PC-9 (cell line): ENCODE measurements at regions not wholly inside any gene's neighbourhood (a gene's known extent, or its start where the extent isn't known, plus 50 kb on each side); places are given as distances from the start of the nearest gene placed in this dataset.

Experiments used
- BruUV-seq: library from RNA; stranded (reverse); fragments of 400-500 nt; replicated peaks from 2 replicates; lab custom pipeline; 2021; lab: Mats Ljungman, UMichigan
- CTCF ChIA-PET: fragments of 300-600 bp; sonication (Branson Sonifier 250); formaldehyde crosslinking; loops from one replicate; lab custom pipeline; 2022; ENCODE audit warnings: antibody characterized with exemption; lab: Charles Lee
- POLR2A ChIA-PET: fragments of 300-600 bp; sonication (Branson Sonifier 250); formaldehyde crosslinking; loops from one replicate; lab custom pipeline; 2022; ENCODE audit warnings: antibody characterized with exemption; ENCODE audit not compliant: unreplicated experiment; lab: Charles Lee
- DNase-seq, 2 experiments: peaks; one replicate each; pipeline versions ENCODE4 v3.0.0 to v3.0.0-alpha.2; 2015 to 2022; ENCODE audit warnings: mixed read lengths in 1 of 2
- H2AFZ ChIP-seq: fragments of 200-600 bp; sonication (generic); 2 replicates; pipeline ENCODE4 v1.8.1; 2017; ENCODE audit warnings: antibody characterized with exemption
- H3F3A ChIP-seq: fragments of 200-600 bp; sonication (generic); 2 replicates; pipeline ENCODE4 v1.8.1; 2017; ENCODE audit warnings: antibody characterized with exemption, mild to moderate bottlenecking, low read depth; ENCODE audit not compliant: insufficient read depth
- H3K27ac ChIP-seq: fragments of 200-600 bp; sonication (generic); 2 replicates; pipeline ENCODE4 v1.6.1; 2016; ENCODE audit warnings: mixed run types
- H3K27me3 ChIP-seq: fragments of 200-600 bp; sonication (generic); 2 replicates; pipeline ENCODE4 v1.6.1; 2016; ENCODE audit warnings: low read depth, mixed run types; ENCODE audit not compliant: insufficient read depth
- H3K36me3 ChIP-seq: fragments of 200-600 bp; sonication (generic); 2 replicates; pipeline ENCODE4 v1.6.1; 2016; ENCODE audit warnings: low read depth, mixed run types
- H3K4me1 ChIP-seq: fragments of 200-600 bp; sonication (generic); replicated peaks from 2 replicates; pipeline ENCODE4 v1.6.1; 2016; ENCODE audit warnings: mixed run types; ENCODE audit not compliant: insufficient read depth
- H3K4me2 ChIP-seq: fragments of 200-600 bp; sonication (generic); 2 replicates; pipeline ENCODE4 v1.6.1; 2017; ENCODE audit warnings: mixed run types
- H3K4me3 ChIP-seq: fragments of 200-600 bp; sonication (generic); 2 replicates; pipeline ENCODE4 v1.6.1; 2016; ENCODE audit warnings: mixed run types
- H3K79me2 ChIP-seq: fragments of 200-600 bp; sonication (generic); 2 replicates; pipeline ENCODE4 v1.6.1; 2017; ENCODE audit warnings: low read depth, mixed run types
- H3K9me2 ChIP-seq: fragments of 200-600 bp; sonication (generic); 2 replicates; pipeline ENCODE4 v1.8.1; 2017; ENCODE audit warnings: mild to moderate bottlenecking; ENCODE audit not compliant: insufficient read depth
- H3K9me3 ChIP-seq: fragments of 200-600 bp; sonication (generic); 2 replicates; pipeline ENCODE4 v1.8.1; 2016; ENCODE audit warnings: low read depth; ENCODE audit not compliant: insufficient read depth
- H4K20me1 ChIP-seq: fragments of 200-600 bp; sonication (generic); 2 replicates; pipeline ENCODE4 v1.8.1; 2017; ENCODE audit not compliant: insufficient read depth
- CTCF ChIP-seq: fragments of 200-600 bp; sonication (generic); conservative IDR thresholded peaks from 2 replicates; pipeline ENCODE4 v1.6.1; 2017; ENCODE audit warnings: mixed run types, antibody characterized with exemption, mild to moderate bottlenecking, moderate library complexity
- EZH2 ChIP-seq: fragments of 200-600 bp; sonication (generic); IDR thresholded peaks from 2 replicates; pipeline ENCODE4 v1.8.0; 2017; ENCODE audit warnings: antibody characterized with exemption, low read depth
- intact Hi-C: fragments of 100-400 bp; cut with micrococcal nuclease; formaldehyde crosslinking; loops from one replicate; pipeline ENCODE4 v1.10.0; 2022; ENCODE audit not compliant: unreplicated experiment

GRCh38 chr16:66308096-66308495 is 58.4 kb upstream of the CDH5 start:
- intact Hi-C loops, result no loop called here
- H4K20me1 ChIP-seq, result no peaks in the 10 kb centered on the region

GRCh38 chr16:66306366-66307150 is 59.9 kb upstream of the CDH5 start:
- Histone ChIP-seq H3K4me2 (no peak overlapping the region), H3K4me1 (no peaks in the 10 kb centered on the region), H3K27ac (no peak overlapping the region), H3K27me3 (peaks cover 23% of the 10 kb centered on the region; the same call in 1 of the 2 replicates), H4K20me1 (no peaks in the 10 kb centered on the region), H2AFZ (no peak overlapping the region), H3K79me2 (no peaks in the 10 kb centered on the region), H3K36me3 (no peaks in the 10 kb centered on the region), H3K4me3 (no peak overlapping the region), H3K9me3 (no peaks in the 10 kb centered on the region), H3K9me2 (no peaks in the 10 kb centered on the region), H3F3A (no peaks in the 10 kb centered on the region)
- no TSS peak for BruUV-seq
- no peak for DNase-seq
- ChIA-PET POLR2A (no interaction called here), CTCF (no interaction called here)
- intact Hi-C loops, result no loop called here
- TF ChIP-seq EZH2, result no peak

More at GRCh38 chr16:66308096-66308495, 58.4 kb upstream of the CDH5 start:
- Histone ChIP-seq H3K27ac (no peak overlapping the region), H3K79me2 (no peaks in the 10 kb centered on the region), H3K9me2 (no peaks in the 10 kb centered on the region), H3K4me3 (no peak overlapping the region), H3K36me3 (no peaks in the 10 kb centered on the region), H3K4me1 (no peaks in the 10 kb centered on the region), H3F3A (no peaks in the 10 kb centered on the region), H3K27me3 (peaks cover 17% of the 10 kb centered on the region; the same call in 1 of the 2 replicates), H2AFZ (no peak overlapping the region), H3K9me3 (no peaks in the 10 kb centered on the region), H3K4me2 (no peak overlapping the region)
- no peak for TF ChIP-seq CTCF
- TF ChIP-seq EZH2, result no peak
- no TSS peak for BruUV-seq
- CTCF ChIA-PET, result interaction anchor here (0.7 kb wide), 1 partner anchor 30 kb away, joined by 3 read pairs; no protein-coding TSS in a partner anchor
- POLR2A ChIA-PET, result no interaction called here
- no peak for DNase-seq

GRCh38 chr16:66304961-66305360 is 61.5 kb upstream of the CDH5 start:
- no peak overlapping the region for H3K27ac ChIP-seq
- CTCF ChIA-PET, result no interaction called here
- H3K9me2 ChIP-seq, result no peaks in the 10 kb centered on the region
- POLR2A ChIA-PET, result no interaction called here
- no peak overlapping the region for H3K4me3 ChIP-seq
- H3K79me2 ChIP-seq, result no peaks in the 10 kb centered on the region
- H3K4me1 ChIP-seq, result no peaks in the 10 kb centered on the region
- H2AFZ ChIP-seq, result no peak overlapping the region
- H3K36me3 ChIP-seq, result no peaks in the 10 kb centered on the region
- intact Hi-C loops, result no loop called here
- H4K20me1 ChIP-seq, result no peaks in the 10 kb centered on the region
- H3K9me3 ChIP-seq, result no peaks in the 10 kb centered on the region; the same call in 1 of the 2 replicates
- H3K27me3 ChIP-seq, result peaks cover 15% of the 10 kb centered on the region; the same call in 1 of the 2 replicates
- no TSS peak for BruUV-seq
- H3K4me2 ChIP-seq, result no peak overlapping the region
- no peak for DNase-seq
- H3F3A ChIP-seq, result no peaks in the 10 kb centered on the region
- no peak for TF ChIP-seq CTCF
- no peak for TF ChIP-seq EZH2
